ENCODE measurements at regions not wholly inside any gene's neighbourhood (a gene's known extent, or its start where the extent isn't known, plus 50 kb on each side); places are given as distances from the start of the nearest gene placed in this dataset.

DNA sequence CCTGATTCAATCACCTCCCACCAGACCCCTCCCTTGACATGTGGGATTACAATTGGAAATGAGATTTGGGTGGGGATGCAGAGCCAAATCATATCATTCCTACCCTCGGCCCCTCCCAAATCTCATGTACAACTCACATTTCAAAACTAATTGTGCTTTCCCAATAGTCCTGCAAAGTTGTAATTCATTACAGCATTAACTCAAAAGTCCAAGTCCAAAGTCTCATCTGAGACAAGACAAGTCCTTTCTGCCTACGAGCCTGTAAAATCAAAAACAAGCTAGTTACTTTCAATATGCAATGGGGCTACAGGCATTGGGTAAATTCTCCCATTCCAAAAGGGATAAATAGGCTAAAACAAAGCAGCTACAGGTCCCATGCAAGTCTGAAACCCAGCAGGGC lies 634.6 kb downstream of the SLC6A15 start:
- H2AK5ac ChIP-seq (ENCODE audit: low read depth, low read length): no peak overlapping the region
- DNase-seq (ENCODE audit: low read depth in 1 of 2, low spot score in 2 of 2) (no peak), FAIRE-seq (no peak)
- no peak overlapping the region for H3K4me2 ChIP-seq (ENCODE audit: insufficient read depth in 1 of 2, low read depth in 2 of 2, low read length in 2 of 2)
- H3K4me3 ChIP-seq (ENCODE audit: extremely low read depth in 1 of 4, insufficient read depth in 2 of 4, low read depth in 3 of 4, low read length in 4 of 4): no peak overlapping the region
- WGBS, 2 experiments (ENCODE audit: extremely low coverage in 1 of 2, insufficient coverage in 1 of 2, insufficient read length in 1 of 2, insufficient replicate concordance in 2 of 2, low coverage in 1 of 2, low lambda C conversion rate in 2 of 2, missing lambda C conversion rate in 1 of 2): 97% methylated on average over 2 of the region's 2 CpGs; no CpG with 5 or more reads in 1 of the 2 experiments
- H4K8ac ChIP-seq (ENCODE audit: extremely low read depth, insufficient read depth, low read length): no peak overlapping the region
- no peak overlapping the region for H3K4ac ChIP-seq (replicated peaks; ENCODE audit: insufficient read length, low read depth, low read length)
- H2BK20ac ChIP-seq (ENCODE audit: low read length): no peak overlapping the region
- TF ChIP-seq SP4 (IDR thresholded peaks at IDR 0.05; ENCODE audit: low read length): no peak
- no peak for TF ChIP-seq SIRT6 (IDR thresholded peaks at IDR 0.05; ENCODE audit: low read length)
- TF ChIP-seq POLR2AphosphoS5 (IDR thresholded peaks at IDR 0.05; ENCODE audit: low read depth, low read length): no peak
- TF ChIP-seq, protein P1, sequence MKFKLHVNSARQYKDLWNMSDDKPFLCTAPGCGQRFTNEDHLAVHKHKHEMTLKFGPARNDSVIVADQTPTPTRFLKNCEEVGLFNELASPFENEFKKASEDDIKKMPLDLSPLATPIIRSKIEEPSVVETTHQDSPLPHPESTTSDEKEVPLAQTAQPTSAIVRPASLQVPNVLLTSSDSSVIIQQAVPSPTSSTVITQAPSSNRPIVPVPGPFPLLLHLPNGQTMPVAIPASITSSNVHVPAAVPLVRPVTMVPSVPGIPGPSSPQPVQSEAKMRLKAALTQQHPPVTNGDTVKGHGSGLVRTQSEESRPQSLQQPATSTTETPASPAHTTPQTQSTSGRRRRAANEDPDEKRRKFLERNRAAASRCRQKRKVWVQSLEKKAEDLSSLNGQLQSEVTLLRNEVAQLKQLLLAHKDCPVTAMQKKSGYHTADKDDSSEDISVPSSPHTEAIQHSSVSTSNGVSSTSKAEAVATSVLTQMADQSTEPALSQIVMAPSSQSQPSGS (IDR thresholded peaks at IDR 0.05; ENCODE audit: low read length): no peak
- no peak for TF ChIP-seq HDAC2 (IDR thresholded peaks at IDR 0.05; ENCODE audit: borderline replicate concordance in 1 of 2, low read depth in 2 of 2, low read length in 2 of 2)
- ChIA-PET CTCF (ENCODE audit: partially characterized antibody) (no interaction called here), POLR2A (ENCODE audit: partially characterized antibody) (no interaction called here)
- H2BK15ac ChIP-seq (ENCODE audit: low read length): no peak overlapping the region
- H3K4me1 ChIP-seq (replicated peaks in 1 of 4; ENCODE audit: control insufficient read depth in 3 of 4, insufficient read depth in 4 of 4, low read length in 3 of 4): no peaks in the 10 kb centered on the region
- no peak overlapping the region for H2AFZ ChIP-seq (ENCODE audit: low read length)
- no peak overlapping the region for H3K14ac ChIP-seq (ENCODE audit: insufficient read length)
- no peaks in the 10 kb centered on the region for H4K20me1 ChIP-seq (replicated peaks in 1 of 2; ENCODE audit: control insufficient read depth in 1 of 2, insufficient read depth in 2 of 2, low read length in 2 of 2)
- H4K5ac ChIP-seq (ENCODE audit: insufficient read length, low read depth, low read length): no peak overlapping the region
- no peaks in the 10 kb centered on the region for H3K27me3 ChIP-seq (replicated peaks in 1 of 4; ENCODE audit: control insufficient read depth in 3 of 4, extremely low read depth in 1 of 4, insufficient read depth in 3 of 4, low read length in 3 of 4)
- H3K23me2 ChIP-seq (ENCODE audit: low read depth, low read length): no peaks in the 10 kb centered on the region
- H3K18ac ChIP-seq (ENCODE audit: extremely low read depth, low read length): no peak overlapping the region
- H3K36me3 ChIP-seq (ENCODE audit: control insufficient read depth in 2 of 4, insufficient read depth in 4 of 4, low read length in 3 of 4): no peaks in the 10 kb centered on the region
- no peaks in the 10 kb centered on the region for H3K79me1 ChIP-seq (ENCODE audit: low read depth, low read length)
- H2BK12ac ChIP-seq (ENCODE audit: low read depth, low read length): no peak overlapping the region
- H3K9ac ChIP-seq (replicated peaks in 1 of 4; ENCODE audit: extremely low read depth in 1 of 4, low read depth in 3 of 4, low read length in 3 of 4): no peak overlapping the region
- no peak overlapping the region for H2BK120ac ChIP-seq (replicated peaks; ENCODE audit: low read depth, low read length)
- no peak overlapping the region for H2BK5ac ChIP-seq (ENCODE audit: low read depth, low read length)
- H3K27ac ChIP-seq (ENCODE audit: low read depth, low read length): no peak overlapping the region
- no peak overlapping the region for H4K91ac ChIP-seq (replicated peaks; ENCODE audit: insufficient read length, low read length)
- no peak overlapping the region for H3K23ac ChIP-seq (ENCODE audit: insufficient read length)
- H3K79me2 ChIP-seq (ENCODE audit: control insufficient read depth in 1 of 2, insufficient read depth in 2 of 2, low read length in 2 of 2): no peaks in the 10 kb centered on the region
- no peak overlapping the region for H3K56ac ChIP-seq (replicated peaks; ENCODE audit: insufficient read length, low read depth, low read length)
- H3K9me3 ChIP-seq (ENCODE audit: insufficient read depth in 2 of 2, low read depth in 1 of 2, low read length in 1 of 2): no peaks in the 10 kb centered on the region

All from H1 (cell line).